ENCODE measurements at regions not wholly inside any gene's neighbourhood (a gene's known extent, or its start where the extent isn't known, plus 50 kb on each side); places are given as distances from the start of the nearest gene placed in this dataset.

DNA sequence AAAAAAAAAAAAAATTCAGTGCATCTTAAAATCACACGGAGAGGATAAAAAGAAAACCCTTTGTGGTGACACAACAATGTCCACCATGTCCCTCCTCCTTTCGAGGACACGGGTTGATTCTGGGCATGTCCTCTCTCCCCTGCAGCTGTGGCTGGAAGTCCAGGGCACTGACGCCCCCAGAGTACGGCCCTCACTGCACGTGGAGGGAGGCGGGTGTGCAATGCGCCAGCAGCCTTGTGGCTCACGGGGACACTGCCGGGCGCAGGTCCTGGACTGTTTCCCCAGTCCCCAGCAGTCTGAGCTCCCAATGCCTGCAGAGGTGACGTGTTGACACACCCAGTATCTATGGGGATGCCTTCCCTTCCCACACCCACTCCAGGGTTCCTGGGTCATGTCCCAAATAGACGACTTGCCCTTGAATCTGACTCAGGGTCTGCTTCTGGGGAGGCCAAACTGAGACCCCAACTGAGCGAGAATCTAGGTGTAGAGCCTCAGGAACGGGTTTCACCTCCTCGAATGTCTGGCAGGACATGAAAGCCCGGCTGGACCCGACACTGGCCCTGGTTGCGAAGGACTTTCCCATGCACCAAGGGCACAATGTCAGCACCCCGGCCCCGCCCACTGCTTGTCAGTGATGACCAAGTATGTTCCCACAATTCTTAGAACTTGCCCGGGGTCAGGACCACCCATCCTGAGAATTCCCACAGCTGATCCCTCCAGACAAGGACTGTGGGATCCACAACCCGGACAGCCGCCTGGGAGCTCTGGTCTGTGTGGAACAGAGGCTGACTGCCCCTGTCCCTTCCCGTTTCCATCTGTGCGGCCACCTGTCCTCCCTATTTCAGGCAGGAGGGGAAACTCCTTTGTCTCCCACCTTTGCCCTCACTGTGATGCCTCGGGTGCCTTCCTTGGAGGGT lies 425.1 kb upstream of the SULF2 start:
- Histone ChIP-seq H3K27ac (no peak overlapping the region), H3K27me3 (no peaks in the 10 kb centered on the region), H3K9me3 (ENCODE audit: low read depth) (no peaks in the 10 kb centered on the region), H3K36me3 (no peaks in the 10 kb centered on the region), H3K4me1 (ENCODE audit: low read depth) (no peaks in the 10 kb centered on the region), H3K4me3 (no peak overlapping the region)
- DNase-seq (ENCODE audit: low read depth in 1 of 2, low spot score in 1 of 2): no peak
- TF ChIP-seq, protein P1, sequence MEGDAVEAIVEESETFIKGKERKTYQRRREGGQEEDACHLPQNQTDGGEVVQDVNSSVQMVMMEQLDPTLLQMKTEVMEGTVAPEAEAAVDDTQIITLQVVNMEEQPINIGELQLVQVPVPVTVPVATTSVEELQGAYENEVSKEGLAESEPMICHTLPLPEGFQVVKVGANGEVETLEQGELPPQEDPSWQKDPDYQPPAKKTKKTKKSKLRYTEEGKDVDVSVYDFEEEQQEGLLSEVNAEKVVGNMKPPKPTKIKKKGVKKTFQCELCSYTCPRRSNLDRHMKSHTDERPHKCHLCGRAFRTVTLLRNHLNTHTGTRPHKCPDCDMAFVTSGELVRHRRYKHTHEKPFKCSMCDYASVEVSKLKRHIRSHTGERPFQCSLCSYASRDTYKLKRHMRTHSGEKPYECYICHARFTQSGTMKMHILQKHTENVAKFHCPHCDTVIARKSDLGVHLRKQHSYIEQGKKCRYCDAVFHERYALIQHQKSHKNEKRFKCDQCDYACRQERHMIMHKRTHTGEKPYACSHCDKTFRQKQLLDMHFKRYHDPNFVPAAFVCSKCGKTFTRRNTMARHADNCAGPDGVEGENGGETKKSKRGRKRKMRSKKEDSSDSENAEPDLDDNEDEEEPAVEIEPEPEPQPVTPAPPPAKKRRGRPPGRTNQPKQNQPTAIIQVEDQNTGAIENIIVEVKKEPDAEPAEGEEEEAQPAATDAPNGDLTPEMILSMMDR (IDR thresholded peaks at IDR 0.05; ENCODE audit: low read depth, low read length): no peak

DNA sequence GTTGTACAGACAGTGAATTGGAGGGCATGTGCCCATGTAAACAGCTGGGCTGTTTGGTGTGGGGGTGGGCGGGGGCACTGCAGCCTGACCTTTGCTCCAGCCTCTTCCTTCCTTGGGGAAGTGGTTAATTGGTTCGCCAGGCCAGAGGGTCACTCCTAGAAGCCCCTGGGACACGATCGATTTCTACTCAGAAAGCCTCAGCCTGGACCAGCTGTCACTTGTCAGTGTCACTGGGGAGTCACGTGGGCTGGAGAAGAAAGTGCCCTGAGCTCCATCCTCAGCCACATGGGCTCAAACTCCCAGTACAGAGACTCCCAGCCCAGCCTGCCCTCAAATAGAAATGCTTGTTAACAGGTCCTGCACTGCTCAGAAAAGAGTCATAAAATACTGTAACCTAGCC lies 423.8 kb upstream of the SULF2 start:
- TF ChIP-seq, protein P1 (IDR thresholded peaks at IDR 0.05; ENCODE audit: low read depth, low read length): no peak
- H3K27me3 ChIP-seq: no peaks in the 10 kb centered on the region
- no peak overlapping the region for H3K4me3 ChIP-seq
- H3K9me3 ChIP-seq (ENCODE audit: low read depth): no peaks in the 10 kb centered on the region
- no peaks in the 10 kb centered on the region for H3K36me3 ChIP-seq
- H3K27ac ChIP-seq: no peak overlapping the region
- no peak for DNase-seq (ENCODE audit: low read depth in 1 of 2, low spot score in 1 of 2)
- no peaks in the 10 kb centered on the region for H3K4me1 ChIP-seq (ENCODE audit: low read depth)

DNA sequence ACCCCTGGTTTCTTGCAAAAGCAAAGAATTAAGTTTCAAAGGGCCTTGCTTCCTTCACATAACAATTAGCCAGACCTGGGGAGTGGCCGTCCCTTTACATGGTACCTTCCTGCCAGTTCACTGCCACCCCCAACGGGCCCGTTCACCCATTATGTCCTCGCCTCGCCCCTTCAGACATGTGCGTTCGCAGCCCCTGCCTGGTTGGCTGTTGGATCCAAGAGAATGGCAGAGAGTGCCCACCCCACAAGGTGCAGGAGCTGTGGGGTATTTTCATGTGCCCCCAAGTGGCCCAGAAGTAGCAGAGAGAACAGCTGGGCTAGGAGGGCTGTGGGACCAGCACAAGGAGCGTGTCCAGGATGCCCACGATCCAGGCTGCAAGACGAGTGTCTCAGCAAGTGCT lies 422.9 kb upstream of the SULF2 start:
- Histone ChIP-seq H3K27me3 (no peaks in the 10 kb centered on the region), H3K4me3 (no peak overlapping the region), H3K4me1 (ENCODE audit: low read depth) (no peaks in the 10 kb centered on the region), H3K9me3 (ENCODE audit: low read depth) (no peaks in the 10 kb centered on the region), H3K27ac (no peak overlapping the region), H3K36me3 (no peaks in the 10 kb centered on the region)
- TF ChIP-seq, protein P1 (IDR thresholded peaks at IDR 0.05; ENCODE audit: low read depth, low read length): no peak
- no peak for DNase-seq (ENCODE audit: low read depth in 1 of 2, low spot score in 1 of 2)

DNA sequence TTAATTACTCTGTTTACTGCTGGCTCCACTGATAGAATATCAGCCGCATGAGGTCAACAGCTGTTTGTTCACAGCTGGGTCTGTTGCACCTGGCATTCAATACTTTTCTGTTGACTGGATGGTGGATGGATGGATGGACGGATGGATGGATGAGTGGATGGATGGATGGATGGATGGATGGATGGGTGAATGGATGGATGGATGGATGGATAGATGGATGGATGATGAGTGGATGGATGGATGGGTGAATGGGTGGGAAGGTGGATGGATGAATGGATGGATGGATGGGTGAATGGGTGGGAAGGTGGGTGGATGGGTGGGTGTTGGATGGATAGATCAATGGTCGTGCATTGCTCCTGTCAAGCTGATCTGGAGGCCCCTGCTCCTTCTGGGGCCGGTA lies 422.2 kb upstream of the SULF2 start:
- Histone ChIP-seq H3K4me1 (ENCODE audit: low read depth) (no peaks in the 10 kb centered on the region), H3K36me3 (no peaks in the 10 kb centered on the region), H3K27me3 (no peaks in the 10 kb centered on the region), H3K4me3 (no peak overlapping the region), H3K27ac (no peak overlapping the region), H3K9me3 (ENCODE audit: low read depth) (no peaks in the 10 kb centered on the region)
- TF ChIP-seq, protein P1 (IDR thresholded peaks at IDR 0.05; ENCODE audit: low read depth, low read length): no peak
- DNase-seq (ENCODE audit: low read depth in 1 of 2, low spot score in 1 of 2): no peak

DNA sequence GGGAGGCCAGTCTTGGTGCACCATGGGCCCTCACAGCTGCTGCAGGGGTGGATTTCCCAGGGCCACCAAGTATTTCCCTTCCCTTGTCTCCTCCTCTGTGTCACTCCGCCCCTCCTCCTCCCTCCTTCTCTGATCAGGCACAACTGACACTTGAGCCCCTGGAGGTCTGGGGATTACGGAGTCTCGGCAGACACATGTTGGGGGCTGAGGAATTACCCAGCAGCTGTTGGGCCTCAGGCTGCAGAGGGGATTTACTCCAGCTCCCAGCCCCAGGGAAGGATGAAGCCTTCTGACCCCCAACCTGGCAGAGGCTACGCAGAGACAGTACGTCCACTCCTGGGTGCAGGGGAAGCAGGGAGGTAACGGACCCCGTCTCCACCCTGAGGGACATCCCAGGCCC lies 420.5 kb upstream of the SULF2 start:
- Histone ChIP-seq H3K36me3 (no peaks in the 10 kb centered on the region), H3K27ac (no peak overlapping the region), H3K4me3 (no peak overlapping the region), H3K27me3 (no peaks in the 10 kb centered on the region), H3K9me3 (ENCODE audit: low read depth) (no peaks in the 10 kb centered on the region), H3K4me1 (ENCODE audit: low read depth) (peaks cover 4% of the 10 kb centered on the region)
- TF ChIP-seq, protein P1 (IDR thresholded peaks at IDR 0.05; ENCODE audit: low read depth, low read length): no peak
- DNase-seq (ENCODE audit: low read depth in 1 of 2, low spot score in 1 of 2): no peak
